B cell (primary cell): ENCODE measurements at regions not wholly inside any gene's neighbourhood (a gene's known extent, or its start where the extent isn't known, plus 50 kb on each side); places are given as distances from the start of the nearest gene placed in this dataset.

ENCODE experiments used
- ATAC-seq: fragments of 200-7000 bp; cut with Tn5 transposase; one replicate; pipeline ENCODE4 v1.10.0; 2021; ENCODE audit warnings: low read depth, mild to moderate bottlenecking, moderate number of reproducible peaks, moderate library complexity
- CTCF ChIA-PET: fragments of 350-600 bp; sonication (Branson Sonifier 250); formaldehyde crosslinking; loops from one replicate; lab custom pipeline; 2021; ENCODE audit warnings: antibody characterized with exemption, inconsistent platforms; lab: Charles Lee
- POLR2A ChIA-PET: fragments of 350-600 bp; sonication (Branson Sonifier 250); formaldehyde crosslinking; loops from one replicate; lab custom pipeline; 2021; ENCODE audit warnings: antibody characterized with exemption; lab: Charles Lee
- DNase-seq: peaks from one replicate; pipeline ENCODE4 v3.0.0; 2013
- H2AFZ ChIP-seq: 2 replicates; pipeline ENCODE4 v1.6.1; 2012; ENCODE audit warnings: mild to moderate bottlenecking, low read depth, low read length; ENCODE audit not compliant: insufficient read depth, poor library complexity, severe bottlenecking
- H3K27ac ChIP-seq, 2 donors: 1 replicate in 1 of 2; 2 replicates in 1 of 2; pipeline ENCODE4 v1.5.1; 2012 to 2013; ENCODE audit warnings: low read length in 2 of 2, mild to moderate bottlenecking in 2 of 2, moderate library complexity in 1 of 2
- H3K27me3 ChIP-seq, 4 experiments: fragments of 200-600 bp in 1 of 4; sonication (generic) in 1 of 4; replicated peaks in 1 of 4; 1 replicate in 2 of 4; 2 replicates in 2 of 4; pipeline versions ENCODE4 v1.6.1 to v1.7.0; 2013 to 2016; ENCODE audit warnings: low read length in 3 of 4, mild to moderate bottlenecking in 2 of 4, mixed read lengths in 1 of 4, moderate library complexity in 1 of 4; ENCODE audit not compliant: insufficient read depth in 4 of 4, control insufficient read depth in 3 of 4; ENCODE audit errors: control extremely low read depth in 1 of 4
- H3K36me3 ChIP-seq, 2 experiments: replicated peaks in 1 of 2; 1 replicate in 1 of 2; 2 replicates in 1 of 2; pipeline versions ENCODE4 v1.6.1 to v1.7.1; 2013; ENCODE audit warnings: low read length in 1 of 2; ENCODE audit not compliant: insufficient read depth in 2 of 2, control insufficient read depth in 1 of 2; ENCODE audit errors: control extremely low read depth in 1 of 2, extremely low read depth in 1 of 2
- H3K4me1 ChIP-seq, 2 donors: fragments of 200-600 bp in 1 of 2; sonication (generic) in 1 of 2; 1 replicate in 1 of 2; 2 replicates in 1 of 2; pipeline versions ENCODE4 v1.5.1 to v1.6.1; 2013 to 2017; ENCODE audit warnings: low read length in 2 of 2; ENCODE audit not compliant: control insufficient read depth in 2 of 2, insufficient read depth in 2 of 2
- H3K4me2 ChIP-seq: replicated peaks from 2 replicates; pipeline ENCODE3; 2012; ENCODE audit warnings: mild to moderate bottlenecking, low read depth, low read length; ENCODE audit not compliant: poor library complexity, severe bottlenecking
- H3K4me3 ChIP-seq, 5 experiments: fragments of 200-600 bp in 1 of 5; sonication (generic) in 1 of 5; 1 replicate in 3 of 5; 2 replicates in 2 of 5; pipeline versions ENCODE4 v1.5.1 to v1.7.0; 2011 to 2016; ENCODE audit warnings: low read length in 4 of 5, mild to moderate bottlenecking in 4 of 5, low read depth in 2 of 5, control low read depth in 1 of 5, moderate library complexity in 1 of 5; ENCODE audit not compliant: insufficient read depth in 1 of 5; ENCODE audit errors: control extremely low read depth in 1 of 5, extremely low read depth in 1 of 5
- H3K79me2 ChIP-seq: fragments of 200-600 bp; sonication (generic); one replicate; pipeline ENCODE4 v1.6.0; 2016; ENCODE audit warnings: low read length; ENCODE audit not compliant: control insufficient read depth, insufficient read depth
- H3K9ac ChIP-seq: fragments of 200-600 bp; sonication (generic); 2 replicates; pipeline ENCODE4 v1.6.1; 2017; ENCODE audit warnings: mild to moderate bottlenecking, low read length, moderate library complexity
- H3K9me3 ChIP-seq, 3 donors: one replicate each; pipeline versions ENCODE4 v1.6.1 to v1.7.1; 2013; ENCODE audit warnings: low read length in 2 of 3; ENCODE audit not compliant: control insufficient read depth in 2 of 3, insufficient read depth in 1 of 3; ENCODE audit errors: control extremely low read depth in 1 of 3
- H4K20me1 ChIP-seq: 2 replicates; pipeline ENCODE4 v1.6.0; 2012; ENCODE audit warnings: mild to moderate bottlenecking, low read length; ENCODE audit not compliant: insufficient read depth, control insufficient read depth, poor library complexity, severe bottlenecking
- H3K27ac Mint-ChIP-seq: one replicate; pipeline ENCODE4 v1.8.0; 2021; ENCODE audit warnings: mixed read lengths
- H3K27me3 Mint-ChIP-seq: one replicate; pipeline ENCODE4 v1.8.0; 2021; ENCODE audit warnings: mixed read lengths
- H3K4me1 Mint-ChIP-seq: one replicate; pipeline ENCODE4 v1.8.0; 2021; ENCODE audit warnings: mixed read lengths
- H3K4me3 Mint-ChIP-seq: one replicate; pipeline ENCODE4 v1.8.0; 2021; ENCODE audit warnings: mixed read lengths
- H3K9me3 Mint-ChIP-seq: one replicate; pipeline ENCODE4 v1.8.0; 2022; ENCODE audit warnings: mixed read lengths; ENCODE audit not compliant: insufficient read depth
- CTCF ChIP-seq: fragments of 200-600 bp; IDR thresholded peaks from one replicate; pipeline ENCODE4 v1.8.0; 2022; ENCODE audit warnings: antibody characterized with exemption, mild to moderate bottlenecking
- EZH2 ChIP-seq: IDR thresholded peaks from 2 replicates; pipeline ENCODE4 v1.6.1; 2012; ENCODE audit warnings: borderline replicate concordance, low read depth, mild to moderate bottlenecking, moderate library complexity, low read length; ENCODE audit not compliant: insufficient read depth, poor library complexity, severe bottlenecking
- intact Hi-C: fragments of 100-400 bp; cut with micrococcal nuclease; formaldehyde crosslinking; loops from one replicate; pipeline ENCODE4 v1.10.0; 2022

- Histone ChIP-seq H3K27me3 (no peaks in the 10 kb centered on the region), H4K20me1 (no peaks in the 10 kb centered on the region), H3K79me2 (no peaks in the 10 kb centered on the region), H3K36me3 (no peaks in the 10 kb centered on the region), H3K27ac (no peak overlapping the region), H2AFZ (no peak overlapping the region), H3K9me3 (peaks cover 0 to 5% (median 0%) of the 10 kb centered on the region in 3 donors), H3K9ac (no peak overlapping the region), H3K4me1 (no peaks in the 10 kb centered on the region), H3K4me2 (no peak overlapping the region), H3K4me3 (no peak overlapping the region)
- ATAC-seq: no peak
- TF ChIP-seq CTCF (no peak), EZH2 (no peak)
- no peaks in the 10 kb centered on the region for H3K4me1 Mint-ChIP-seq
- H3K4me3 Mint-ChIP-seq: no peak overlapping the region
- CTCF ChIA-PET: no interaction called here
- POLR2A ChIA-PET: no interaction called here
- no peaks in the 10 kb centered on the region for H3K27me3 Mint-ChIP-seq
- intact Hi-C loops: no loop called here
- no peak overlapping the region for H3K27ac Mint-ChIP-seq
- no peak for DNase-seq
- H3K9me3 Mint-ChIP-seq: peaks cover 3% of the 10 kb centered on the region
These were observed 66.9 kb upstream of the DCBLD2 start for GRCh38 chr3:98968347-98968746.

GRCh38 chr3:98967758-98968157 lies 66.3 kb upstream of the DCBLD2 start:
- no peak overlapping the region for H3K4me3 ChIP-seq
- no peaks in the 10 kb centered on the region for H3K36me3 ChIP-seq
- Mint-ChIP-seq H3K4me3 (no peak overlapping the region), H3K4me1 (no peaks in the 10 kb centered on the region), H3K27me3 (no peaks in the 10 kb centered on the region), H3K27ac (no peak overlapping the region), H3K9me3 (peaks cover under 1% of the 10 kb centered on the region)
- no peak overlapping the region for H3K4me2 ChIP-seq
- intact Hi-C loops: no loop called here
- DNase-seq (no peak), ATAC-seq (no peak)
- no peaks in the 10 kb centered on the region for H4K20me1 ChIP-seq
- no peaks in the 10 kb centered on the region for H3K27me3 ChIP-seq
- no peak overlapping the region for H3K9ac ChIP-seq
- no peak for TF ChIP-seq CTCF
- no peak for TF ChIP-seq EZH2
- ChIA-PET CTCF (no interaction called here), POLR2A (no interaction called here)
- no peaks in the 10 kb centered on the region for H3K79me2 ChIP-seq
- H2AFZ ChIP-seq: no peak overlapping the region
- no peaks in the 10 kb centered on the region for H3K4me1 ChIP-seq
- H3K9me3 ChIP-seq: no peaks in the 10 kb centered on the region
- no peak overlapping the region for H3K27ac ChIP-seq
